Aorta (tissue), 5 donors: ENCODE measurements at regions not wholly inside any gene's neighbourhood (a gene's known extent, or its start where the extent isn't known, plus 50 kb on each side); places are given as distances from the start of the nearest gene placed in this dataset.

Source experiments
- ATAC-seq: fragments of 200-7000 bp; cut with Tn5 transposase; one replicate; pipeline ENCODE4 v1.9.1; 2022; ENCODE audit warnings: moderate library complexity; ENCODE audit not compliant: low FRiP score
- DNase-seq, 2 donors: peaks; one replicate each; pipeline ENCODE4 v3.0.0-alpha.2; 2020
- H3K27ac ChIP-seq, 2 donors: one replicate each; pipeline ENCODE4 v1.5.1; 2013; ENCODE audit warnings: low read length in 2 of 2, mild to moderate bottlenecking in 2 of 2, moderate library complexity in 2 of 2, control low read depth in 1 of 2, inconsistent platforms in 1 of 2, low read depth in 1 of 2
- H3K27me3 ChIP-seq, 2 donors: one replicate each; pipeline ENCODE4 v1.6.1; 2013; ENCODE audit warnings: control low read depth in 1 of 2, low read length in 1 of 2, mild to moderate bottlenecking in 1 of 2, moderate library complexity in 1 of 2; ENCODE audit not compliant: insufficient read depth in 2 of 2, control insufficient read depth in 1 of 2
- H3K36me3 ChIP-seq, 2 donors: one replicate each; pipeline ENCODE4 v1.6.1; 2013; ENCODE audit warnings: control low read depth in 1 of 2, low read length in 1 of 2, mild to moderate bottlenecking in 1 of 2; ENCODE audit not compliant: insufficient read depth in 2 of 2, control insufficient read depth in 1 of 2
- H3K4me1 ChIP-seq, 2 donors: one replicate each; pipeline ENCODE4 v1.6.1; 2013; ENCODE audit warnings: low read length in 2 of 2, control low read depth in 1 of 2, mild to moderate bottlenecking in 1 of 2, moderate library complexity in 1 of 2; ENCODE audit not compliant: insufficient read depth in 2 of 2, control insufficient read depth in 1 of 2
- H3K4me3 ChIP-seq, 2 donors: one replicate each; pipeline ENCODE4 v1.5.1; 2013; ENCODE audit warnings: low read length in 2 of 2, control low read depth in 1 of 2, mild to moderate bottlenecking in 1 of 2
- H3K9me3 ChIP-seq: one replicate; pipeline ENCODE4 v1.6.1; 2013; ENCODE audit warnings: mild to moderate bottlenecking, low read length; ENCODE audit not compliant: control insufficient read depth
- WGBS, 2 donors: extraction: QIAGEN DNeasy Blood & Tissue Kit; methylation state at CpG; one replicate each; pipeline ENCODE4 v1.1.7; 2013; 5-methylcytosine and 5-hydroxymethylcytosine counted together
- intact Hi-C, 2 donors: fragments of 100-400 bp; cut with DNase I; formaldehyde crosslinking; loops; one replicate each; pipeline versions ENCODE4 v1.14.2 to v1.15.0; 2022
- donor health status: healthy with polysubstance abuse.
- donor health status: Bipolar disorder and iron deficiency.
- donor health status: DM: no; HTN: no; CAD: no.
- donor health status: DM: no; HTN: no; CAD: no.
- donor health status: DM: yes; HTN: yes; CAD: no.

GRCh38 chr2:8626572-8626971 is 55.3 kb upstream of the ID2 start:
- no peaks in the 10 kb centered on the region for H3K36me3 ChIP-seq
- no peaks in the 10 kb centered on the region for H3K4me1 ChIP-seq
- no peak overlapping the region for H3K4me3 ChIP-seq
- no peak for ATAC-seq
- H3K27me3 ChIP-seq: no peaks in the 10 kb centered on the region
- H3K27ac ChIP-seq: no peak overlapping the region
- no peaks in the 10 kb centered on the region for H3K9me3 ChIP-seq
- no peak for DNase-seq
- intact Hi-C loops: no loop called here
- WGBS, 2 donors: 94 to 96% methylated on average over 8 of the region's 8 CpGs

GRCh38 chr2:8627019-8627691 is 54.7 kb upstream of the ID2 start:
- no peak overlapping the region for H3K27ac ChIP-seq
- ATAC-seq (no peak), DNase-seq (peak in 1 of 2 donors; percentile 42)
- no peaks in the 10 kb centered on the region for H3K4me1 ChIP-seq
- intact Hi-C loops: no loop called here
- WGBS, 2 donors: 94 to 96% methylated on average over 20 of the region's 20 CpGs
- H3K36me3 ChIP-seq: no peaks in the 10 kb centered on the region
- no peak overlapping the region for H3K4me3 ChIP-seq
- H3K27me3 ChIP-seq: no peaks in the 10 kb centered on the region
- no peaks in the 10 kb centered on the region for H3K9me3 ChIP-seq

- H3K4me3 ChIP-seq: no peak overlapping the region
- no peaks in the 10 kb centered on the region for H3K9me3 ChIP-seq
- peak in 1 of 2 donors; percentile 26 for DNase-seq
- no peak for ATAC-seq
- intact Hi-C loops: no loop called here
- no peak overlapping the region for H3K27ac ChIP-seq
- H3K4me1 ChIP-seq: no peaks in the 10 kb centered on the region
- H3K27me3 ChIP-seq: no peaks in the 10 kb centered on the region
- H3K36me3 ChIP-seq: no peaks in the 10 kb centered on the region
- 91 to 96% methylated on average over 14 of the region's 14 CpGs for WGBS, 2 donors
These were observed 54.2 kb upstream of the ID2 start for GRCh38 chr2:8627692-8628085.

- intact Hi-C loops: no loop called here
- ATAC-seq: no peak
- no peak overlapping the region for H3K4me3 ChIP-seq
These were observed 53.5 kb upstream of the ID2 start for GRCh38 chr2:8628179-8628865.

GRCh38 chr2:8628866-8629209 is 53.0 kb upstream of the ID2 start:
- ATAC-seq (no peak), DNase-seq (peak in 1 of 2 donors; percentile 9)
- 97 to 99% methylated on average over 6 of the region's 6 CpGs for WGBS, 2 donors
- intact Hi-C loops: no loop called here
- no peaks in the 10 kb centered on the region for H3K27me3 ChIP-seq
- no peaks in the 10 kb centered on the region for H3K9me3 ChIP-seq
- no peaks in the 10 kb centered on the region for H3K36me3 ChIP-seq
- no peaks in the 10 kb centered on the region for H3K4me1 ChIP-seq
- H3K4me3 ChIP-seq: no peak overlapping the region
- no peak overlapping the region for H3K27ac ChIP-seq

More at GRCh38 chr2:8628179-8628865, 53.5 kb upstream of the ID2 start:
- H3K27ac ChIP-seq: no peak overlapping the region
- H3K4me1 ChIP-seq: no peaks in the 10 kb centered on the region
- WGBS, 2 donors: 80 to 81% methylated on average over 18 of the region's 18 CpGs
- DNase-seq: peak; percentile 26 to 43
- H3K27me3 ChIP-seq: no peaks in the 10 kb centered on the region
- H3K36me3 ChIP-seq: no peaks in the 10 kb centered on the region
- no peaks in the 10 kb centered on the region for H3K9me3 ChIP-seq

- H3K4me1 ChIP-seq: no peaks in the 10 kb centered on the region
- H3K9me3 ChIP-seq: no peaks in the 10 kb centered on the region
- intact Hi-C loops: no loop called here
- H3K27ac ChIP-seq: no peak overlapping the region
- no peak for ATAC-seq
- no peaks in the 10 kb centered on the region for H3K36me3 ChIP-seq
- no peak overlapping the region for H3K4me3 ChIP-seq
- 85 to 89% methylated on average over 4 of the region's 4 CpGs for WGBS, 2 donors
- H3K27me3 ChIP-seq: no peaks in the 10 kb centered on the region
- peak in 1 of 2 donors; percentile 12 for DNase-seq
These were observed 52.5 kb upstream of the ID2 start for GRCh38 chr2:8629402-8629801.

- intact Hi-C loops: no loop called here
- 85 to 91% methylated on average over 21 of the region's 21 CpGs for WGBS, 2 donors
- Histone ChIP-seq H3K4me1 (no peaks in the 10 kb centered on the region), H3K9me3 (no peaks in the 10 kb centered on the region), H3K27me3 (no peaks in the 10 kb centered on the region), H3K36me3 (no peaks in the 10 kb centered on the region), H3K27ac (no peak overlapping the region), H3K4me3 (no peak overlapping the region)
- no peak for ATAC-seq
- peak in 1 of 2 donors; percentile 39 for DNase-seq
These were observed 51.0 kb upstream of the ID2 start for GRCh38 chr2:8630676-8631464.

- ATAC-seq (no peak), DNase-seq (peak in 1 of 2 donors; percentile 61)
- Histone ChIP-seq H3K4me1 (no peaks in the 10 kb centered on the region), H3K4me3 (no peak overlapping the region), H3K36me3 (no peaks in the 10 kb centered on the region), H3K9me3 (no peaks in the 10 kb centered on the region), H3K27me3 (no peaks in the 10 kb centered on the region), H3K27ac (no peak overlapping the region)
- intact Hi-C loops: no loop called here
- WGBS, 2 donors: 90 to 91% methylated on average over 10 of the region's 10 CpGs
These were observed 50.3 kb upstream of the ID2 start for GRCh38 chr2:8631465-8632005.
